Ascending aorta (tissue), 2 donors: ENCODE measurements at regions not wholly inside any gene's neighbourhood (a gene's known extent, or its start where the extent isn't known, plus 50 kb on each side); places are given as distances from the start of the nearest gene placed in this dataset.

ENCODE experiments used
- DNase-seq, 2 donors: peaks; one replicate each; pipeline ENCODE4 v3.0.0-alpha.2; 2019; ENCODE audit warnings: low spot score in 2 of 2
- H3K27ac ChIP-seq, 2 donors: fragments of 200-600 bp; sonication (generic); one replicate each; pipeline ENCODE4 v1.5.1; 2016 to 2017; ENCODE audit warnings: mild to moderate bottlenecking in 1 of 2
- H3K27me3 ChIP-seq: fragments of 200-600 bp; sonication (generic); one replicate; pipeline ENCODE4 v1.5.1; 2017
- H3K36me3 ChIP-seq, 2 donors: fragments of 200-600 bp; sonication (generic); one replicate each; pipeline ENCODE4 v1.5.1; 2016
- H3K4me1 ChIP-seq, 2 donors: fragments of 200-600 bp; sonication (generic); one replicate each; pipeline ENCODE4 v1.5.1; 2016 to 2017; ENCODE audit warnings: mild to moderate bottlenecking in 1 of 2
- H3K4me3 ChIP-seq, 2 donors: fragments of 200-600 bp; sonication (generic); one replicate each; pipeline ENCODE4 v1.5.1; 2016 to 2017; ENCODE audit warnings: mild to moderate bottlenecking in 1 of 2
- H3K9me3 ChIP-seq, 2 donors: fragments of 200-600 bp; sonication (generic); one replicate each; pipeline ENCODE4 v1.5.1; 2016
- intact Hi-C: fragments of 100-400 bp; cut with DNase I; formaldehyde crosslinking; loops from one replicate; pipeline ENCODE4 v1.15.1; 2023
- TF ChIP-seq, protein P1 (sequence below), 3 experiments: fragments of 200-600 bp in 2 of 3; fragments of 450-650 bp in 1 of 3; sonication (generic) in 2 of 3; IDR thresholded peaks; one replicate each; pipeline ENCODE4 v1.5.1; 2016 to 2019; ENCODE audit warnings: antibody characterized with exemption in 3 of 3, mild to moderate bottlenecking in 1 of 3, moderate library complexity in 1 of 3

- DNase-seq: no peak
- Histone ChIP-seq H3K4me1 (no peaks in the 10 kb centered on the region), H3K4me3 (no peak overlapping the region), H3K9me3 (no peaks in the 10 kb centered on the region), H3K36me3 (no peaks in the 10 kb centered on the region), H3K27ac (no peak overlapping the region), H3K27me3 (no peaks in the 10 kb centered on the region)
- TF ChIP-seq, protein P1, sequence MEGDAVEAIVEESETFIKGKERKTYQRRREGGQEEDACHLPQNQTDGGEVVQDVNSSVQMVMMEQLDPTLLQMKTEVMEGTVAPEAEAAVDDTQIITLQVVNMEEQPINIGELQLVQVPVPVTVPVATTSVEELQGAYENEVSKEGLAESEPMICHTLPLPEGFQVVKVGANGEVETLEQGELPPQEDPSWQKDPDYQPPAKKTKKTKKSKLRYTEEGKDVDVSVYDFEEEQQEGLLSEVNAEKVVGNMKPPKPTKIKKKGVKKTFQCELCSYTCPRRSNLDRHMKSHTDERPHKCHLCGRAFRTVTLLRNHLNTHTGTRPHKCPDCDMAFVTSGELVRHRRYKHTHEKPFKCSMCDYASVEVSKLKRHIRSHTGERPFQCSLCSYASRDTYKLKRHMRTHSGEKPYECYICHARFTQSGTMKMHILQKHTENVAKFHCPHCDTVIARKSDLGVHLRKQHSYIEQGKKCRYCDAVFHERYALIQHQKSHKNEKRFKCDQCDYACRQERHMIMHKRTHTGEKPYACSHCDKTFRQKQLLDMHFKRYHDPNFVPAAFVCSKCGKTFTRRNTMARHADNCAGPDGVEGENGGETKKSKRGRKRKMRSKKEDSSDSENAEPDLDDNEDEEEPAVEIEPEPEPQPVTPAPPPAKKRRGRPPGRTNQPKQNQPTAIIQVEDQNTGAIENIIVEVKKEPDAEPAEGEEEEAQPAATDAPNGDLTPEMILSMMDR (IDR thresholded peaks at IDR 0.05): no peak
- intact Hi-C loops: no loop called here
These were observed 289.6 kb downstream of the SDHAF3 start for GRCh38 chr7:97407106-97407505.

- Histone ChIP-seq H3K9me3 (no peaks in the 10 kb centered on the region), H3K4me1 (no peaks in the 10 kb centered on the region), H3K27ac (no peak overlapping the region), H3K4me3 (no peak overlapping the region), H3K36me3 (no peaks in the 10 kb centered on the region), H3K27me3 (no peaks in the 10 kb centered on the region)
- intact Hi-C loops: no loop called here
- no peak for DNase-seq
- TF ChIP-seq, protein P1 (IDR thresholded peaks at IDR 0.05): no peak
These were observed 291.8 kb downstream of the SDHAF3 start for GRCh38 chr7:97409346-97409745.

DNA sequence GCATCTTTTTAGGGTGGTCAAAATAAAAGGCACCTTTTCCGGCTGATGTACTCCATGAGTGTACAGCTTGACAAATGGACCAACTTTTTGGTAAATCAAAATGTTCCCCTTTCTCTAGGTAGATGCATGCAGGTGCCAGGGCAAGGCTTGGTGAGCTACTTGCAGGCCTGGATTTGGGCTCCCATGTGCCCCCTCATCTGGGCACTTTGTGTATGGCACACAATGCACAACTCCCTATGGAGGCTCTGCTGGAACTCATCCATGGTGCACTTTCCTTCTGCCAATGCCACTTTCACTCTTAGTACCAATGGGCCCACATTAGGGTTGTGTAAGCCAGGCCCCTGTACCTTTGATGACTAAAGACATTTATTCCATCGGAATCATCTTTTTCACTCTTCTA, 300.8 kb downstream of the SDHAF3 start:
- Histone ChIP-seq H3K4me1 (no peaks in the 10 kb centered on the region), H3K9me3 (no peaks in the 10 kb centered on the region), H3K27me3 (no peaks in the 10 kb centered on the region), H3K36me3 (no peaks in the 10 kb centered on the region), H3K27ac (no peak overlapping the region), H3K4me3 (no peak overlapping the region)
- TF ChIP-seq, protein P1 (IDR thresholded peaks at IDR 0.05): no peak
- intact Hi-C loops: no loop called here
- DNase-seq: no peak

DNA sequence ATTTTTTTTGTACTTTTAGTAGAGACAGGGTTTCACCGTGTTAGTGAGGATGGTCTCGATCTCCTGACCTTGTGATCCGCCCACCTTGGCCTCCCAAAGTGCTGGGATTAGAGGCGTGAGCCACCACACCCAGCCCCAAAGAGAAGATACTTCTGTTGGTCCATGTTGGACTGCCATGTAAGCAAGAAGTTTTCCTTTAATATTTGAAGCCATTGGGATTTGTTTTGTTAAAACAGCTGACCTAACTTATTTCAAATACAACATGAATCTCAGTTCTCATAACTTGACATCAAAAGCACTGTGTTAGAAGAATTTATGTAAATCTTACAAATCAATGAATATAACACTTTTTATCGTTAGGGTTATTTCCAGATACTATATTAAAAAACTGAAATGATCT, 302.4 kb downstream of the SDHAF3 start:
- no peaks in the 10 kb centered on the region for H3K27me3 ChIP-seq
- DNase-seq: no peak
- TF ChIP-seq, protein P1 (IDR thresholded peaks at IDR 0.05): no peak
- intact Hi-C loops: no loop called here
- H3K4me3 ChIP-seq: no peak overlapping the region
- H3K27ac ChIP-seq: no peak overlapping the region
- H3K4me1 ChIP-seq: no peaks in the 10 kb centered on the region
- no peaks in the 10 kb centered on the region for H3K36me3 ChIP-seq
- no peaks in the 10 kb centered on the region for H3K9me3 ChIP-seq

- intact Hi-C loops: no loop called here
These were observed 303.9 kb downstream of the SDHAF3 start for GRCh38 chr7:97421307-97421930.

More at GRCh38 chr7:97421307-97421930, 303.9 kb downstream of the SDHAF3 start:
- DNase-seq: no peak
- no peaks in the 10 kb centered on the region for H3K36me3 ChIP-seq
- TF ChIP-seq, protein P1 (IDR thresholded peaks at IDR 0.05): no peak
- no peak overlapping the region for H3K27ac ChIP-seq
- H3K9me3 ChIP-seq: no peaks in the 10 kb centered on the region
- no peaks in the 10 kb centered on the region for H3K4me1 ChIP-seq
- H3K27me3 ChIP-seq: no peaks in the 10 kb centered on the region
- H3K4me3 ChIP-seq: no peak overlapping the region
